GM23338 (cell line): ENCODE measurements at regions not wholly inside any gene's neighbourhood (a gene's known extent, or its start where the extent isn't known, plus 50 kb on each side); places are given as distances from the start of the nearest gene placed in this dataset.

Source experiments
- ATAC-seq: fragments of 200-7000 bp; cut with Tn5 transposase; 3 replicates; pipeline ENCODE4 v1.9.1; 2020
- DNase-seq: peaks from one replicate; pipeline ENCODE4 v3.0.0-alpha.2; 2015; ENCODE audit warnings: low spot score
- H2AFZ ChIP-seq: fragments of 200-600 bp; sonication (generic); 2 replicates; pipeline ENCODE4 v1.8.0; 2016; ENCODE audit warnings: antibody characterized with exemption, mild to moderate bottlenecking, moderate library complexity
- H3F3A ChIP-seq: fragments of 200-600 bp; sonication (generic); replicated peaks from 2 replicates; pipeline ENCODE4 v1.8.0; 2017; ENCODE audit warnings: antibody characterized with exemption, mixed run types, low read depth
- H3K27ac ChIP-seq: fragments of 200-600 bp; sonication (generic); 2 replicates; pipeline ENCODE4 v1.6.1; 2016; ENCODE audit warnings: low read depth
- H3K27me3 ChIP-seq: fragments of 200-600 bp; sonication (generic); 2 replicates; pipeline ENCODE4 v1.8.0; 2016; ENCODE audit warnings: mild to moderate bottlenecking, mixed run types, moderate library complexity; ENCODE audit not compliant: insufficient read depth
- H3K36me3 ChIP-seq: fragments of 200-600 bp; sonication (generic); 2 replicates; pipeline ENCODE4 v1.8.0; 2016; ENCODE audit warnings: mild to moderate bottlenecking; ENCODE audit not compliant: insufficient read depth
- H3K4me1 ChIP-seq: fragments of 200-600 bp; sonication (generic); 2 replicates; pipeline ENCODE4 v1.8.0; 2016; ENCODE audit warnings: mild to moderate bottlenecking, moderate library complexity; ENCODE audit not compliant: insufficient read depth
- H3K4me2 ChIP-seq: fragments of 200-600 bp; sonication (generic); 2 replicates; pipeline ENCODE4 v1.7.1; 2017; ENCODE audit warnings: mixed run types
- H3K4me3 ChIP-seq: fragments of 200-600 bp; sonication (generic); 2 replicates; pipeline ENCODE4 v1.6.1; 2016; ENCODE audit warnings: mixed run types
- H3K79me2 ChIP-seq: fragments of 200-600 bp; sonication (generic); replicated peaks from 2 replicates; pipeline ENCODE4 v1.8.0; 2017; ENCODE audit warnings: mild to moderate bottlenecking; ENCODE audit not compliant: insufficient read depth
- H3K9me2 ChIP-seq: fragments of 200-600 bp; sonication (generic); 2 replicates; pipeline ENCODE4 v1.8.0; 2017; ENCODE audit not compliant: insufficient read depth
- H4K20me1 ChIP-seq: fragments of 200-600 bp; sonication (generic); replicated peaks from 2 replicates; pipeline ENCODE4 v1.8.0; 2017; ENCODE audit warnings: mild to moderate bottlenecking; ENCODE audit not compliant: insufficient read depth
- H3K27ac Mint-ChIP-seq: 2 replicates; pipeline ENCODE4 v1.8.0; 2020; ENCODE audit warnings: inconsistent platforms, mild to moderate bottlenecking, moderate library complexity, mixed read lengths
- H3K27me3 Mint-ChIP-seq: 3 replicates; pipeline ENCODE4 v1.8.0; 2022; ENCODE audit warnings: low read depth, mild to moderate bottlenecking, moderate library complexity, mixed read lengths, inconsistent platforms; ENCODE audit not compliant: insufficient read depth, poor library complexity
- H3K36me3 Mint-ChIP-seq: 3 replicates; pipeline ENCODE4 v1.8.0; 2021; ENCODE audit warnings: low read depth, mild to moderate bottlenecking, inconsistent platforms, moderate library complexity, mixed read lengths
- H3K4me1 Mint-ChIP-seq: 3 replicates; pipeline ENCODE4 v1.8.0; 2020; ENCODE audit warnings: mild to moderate bottlenecking, inconsistent platforms, mixed read lengths
- H3K4me3 Mint-ChIP-seq: 3 replicates; pipeline ENCODE4 v1.8.0; 2021; ENCODE audit warnings: moderate library complexity, mild to moderate bottlenecking, inconsistent platforms, mixed read lengths
- H3K9me3 Mint-ChIP-seq: 3 replicates; pipeline ENCODE4 v1.8.0; 2020; ENCODE audit warnings: moderate library complexity, mild to moderate bottlenecking, inconsistent platforms, mixed read lengths
- CTCF ChIP-seq, 2 experiments: fragments of 200-600 bp in 1 of 2; sonication (generic) in 1 of 2; conservative IDR thresholded peaks; 2 replicates each; pipeline versions ENCODE4 v1.5.1 to v1.6.1; 2016 to 2017; ENCODE audit warnings: antibody characterized with exemption in 2 of 2, low read depth in 2 of 2, mild to moderate bottlenecking in 2 of 2, moderate library complexity in 1 of 2
- ETS1 ChIP-seq: IDR thresholded peaks from 2 replicates; pipeline ENCODE4 v1.6.1; 2016; ENCODE audit warnings: antibody characterized with exemption
- JUNB ChIP-seq: IDR thresholded peaks from one replicate; pipeline ENCODE4 v1.6.1; 2016; ENCODE audit warnings: antibody characterized with exemption; ENCODE audit not compliant: unreplicated experiment
- NANOG ChIP-seq: IDR thresholded peaks from 2 replicates; pipeline ENCODE4 v1.6.1; 2016; ENCODE audit warnings: antibody characterized with exemption, borderline replicate concordance
- POLR2AphosphoS5 ChIP-seq: IDR thresholded peaks from 2 replicates; pipeline ENCODE4 v1.6.1; 2016; ENCODE audit warnings: antibody characterized with exemption, low read depth
- REST ChIP-seq: IDR thresholded peaks from one replicate; pipeline ENCODE4 v1.6.1; 2018; ENCODE audit warnings: antibody characterized with exemption; ENCODE audit not compliant: unreplicated experiment
- ZNF114 ChIP-seq: fragments of 250-450 bp; sonication (Bioruptor Pico); IDR thresholded peaks from 2 replicates; pipeline ENCODE4 v1.5.0; 2020; ENCODE audit warnings: mild to moderate bottlenecking, moderate library complexity
- ZNF331 ChIP-seq: fragments of 250-450 bp; sonication (Bioruptor Pico); IDR thresholded peaks from 2 replicates; pipeline ENCODE4 v1.5.0; 2020; ENCODE audit warnings: low read depth, mild to moderate bottlenecking, moderate library complexity

- ATAC-seq (peak; percentile 26; the same call in 2 of the 3 replicates), DNase-seq (no peak)
- Mint-ChIP-seq H3K36me3 (no peaks in the 10 kb centered on the region), H3K27ac (no peak overlapping the region), H3K4me3 (peak overlapping the region; percentile 2; the same call in 1 of the 3 replicates), H3K4me1 (peaks cover 23% of the 10 kb centered on the region), H3K27me3 (peaks cover 2% of the 10 kb centered on the region), H3K9me3 (no peaks in the 10 kb centered on the region; the same call in 2 of the 3 replicates)
- H3K79me2 ChIP-seq: no peaks in the 10 kb centered on the region
- no peak overlapping the region for H3K4me3 ChIP-seq
- no peaks in the 10 kb centered on the region for H3K36me3 ChIP-seq
- 0 out of 2 replicates have a peak, but pooled peaks cover 2% of the 10 kb centered on the region for H3K9me2 ChIP-seq
- H4K20me1 ChIP-seq: no peaks in the 10 kb centered on the region
- peak overlapping the region; percentile 64 for H3K4me2 ChIP-seq
- H3K27me3 ChIP-seq: no peaks in the 10 kb centered on the region
- peaks cover 13% of the 10 kb centered on the region for H3K4me1 ChIP-seq
- peak overlapping the region; percentile 94; the same call in 1 of the 2 replicates for H2AFZ ChIP-seq
- 0 out of 2 replicates have a peak, but pooled peaks cover 7% of the 10 kb centered on the region for H3F3A ChIP-seq
- TF ChIP-seq ETS1 (no peak), REST (no peak), NANOG (no peak), JUNB (no peak)
- H3K27ac ChIP-seq: peak overlapping the region; percentile 66; the same call in 1 of the 2 replicates
Observed at GRCh38 chr17:77684803-77685798, 273.4 kb upstream of the TNRC6C start.

- Mint-ChIP-seq H3K27me3 (peaks cover 2% of the 10 kb centered on the region), H3K27ac (no peak overlapping the region), H3K9me3 (no peaks in the 10 kb centered on the region; the same call in 2 of the 3 replicates), H3K36me3 (no peaks in the 10 kb centered on the region), H3K4me3 (no peak overlapping the region), H3K4me1 (peaks cover 23% of the 10 kb centered on the region)
- H3K27ac ChIP-seq: no peak overlapping the region
- 0 out of 2 replicates have a peak, but pooled peaks cover 7% of the 10 kb centered on the region for H3F3A ChIP-seq
- no peak for DNase-seq
- H3K4me3 ChIP-seq: no peak overlapping the region
- no peaks in the 10 kb centered on the region for H3K27me3 ChIP-seq
- H3K4me1 ChIP-seq: peaks cover 13% of the 10 kb centered on the region
- no peaks in the 10 kb centered on the region for H4K20me1 ChIP-seq
- no peaks in the 10 kb centered on the region for H3K36me3 ChIP-seq
- 0 out of 2 replicates have a peak, but pooled peaks cover 2% of the 10 kb centered on the region for H3K9me2 ChIP-seq
- H2AFZ ChIP-seq: no peak overlapping the region
- no peak overlapping the region for H3K4me2 ChIP-seq
- no peak for ATAC-seq
- no peaks in the 10 kb centered on the region for H3K79me2 ChIP-seq
- TF ChIP-seq ETS1: no peak
- no peak for TF ChIP-seq POLR2AphosphoS5
- no peak for TF ChIP-seq CTCF (conservative IDR thresholded peaks at IDR 0.05; ENCODE audit: low read depth in 2 of 2)
- TF ChIP-seq NANOG: no peak
- no peak for TF ChIP-seq ZNF331
- no peak for TF ChIP-seq ZNF114 (CRISPR knock-in tag)
Observed at GRCh38 chr17:77685881-77686486, 272.5 kb upstream of the TNRC6C start.
